HEK293T (cell line): ENCODE measurements at regions not wholly inside any gene's neighbourhood (a gene's known extent, or its start where the extent isn't known, plus 50 kb on each side); places are given as distances from the start of the nearest gene placed in this dataset.

Experiments
- ARNT ChIP-seq: fragments of 450-650 bp; IDR thresholded peaks from 2 replicates; pipeline ENCODE4 v1.6.1; 2017; ENCODE audit warnings: mild to moderate bottlenecking
- BHLHE40 ChIP-seq: fragments of 450-650 bp; IDR thresholded peaks from 2 replicates; pipeline ENCODE4 v1.6.1; 2016; ENCODE audit warnings: mild to moderate bottlenecking, moderate library complexity, borderline replicate concordance
- ELF4 ChIP-seq: fragments of 450-650 bp; IDR thresholded peaks from 2 replicates; pipeline ENCODE4 v1.6.1; 2017; ENCODE audit warnings: antibody characterized with exemption
- FOXA1 ChIP-seq: fragments of 450-650 bp; IDR thresholded peaks from 2 replicates; pipeline ENCODE4 v1.6.1; 2016; ENCODE audit warnings: mild to moderate bottlenecking
- FOXK2 ChIP-seq: fragments of 450-650 bp; IDR thresholded peaks from 2 replicates; pipeline ENCODE4 v1.6.1; 2016; ENCODE audit warnings: mild to moderate bottlenecking
- FOXM1 ChIP-seq: fragments of 450-650 bp; IDR thresholded peaks from 2 replicates; pipeline ENCODE4 v1.6.1; 2017; ENCODE audit warnings: mild to moderate bottlenecking, borderline replicate concordance
- HDGF ChIP-seq: fragments of 450-650 bp; IDR thresholded peaks from 2 replicates; pipeline ENCODE4 v1.6.1; 2017; ENCODE audit warnings: antibody characterized with exemption, borderline replicate concordance
- L3MBTL2 ChIP-seq: fragments of 450-650 bp; conservative IDR thresholded peaks from 2 replicates; pipeline ENCODE4 v1.6.1; 2016; ENCODE audit warnings: mild to moderate bottlenecking
- LEF1 ChIP-seq: fragments of 450-650 bp; IDR thresholded peaks from 2 replicates; pipeline ENCODE4 v1.6.1; 2017; ENCODE audit warnings: mild to moderate bottlenecking, borderline replicate concordance
- NFRKB ChIP-seq: fragments of 450-650 bp; IDR thresholded peaks from 2 replicates; pipeline ENCODE4 v1.6.1; 2016; ENCODE audit warnings: mild to moderate bottlenecking, moderate library complexity
- PKNOX1 ChIP-seq: fragments of 450-650 bp; IDR thresholded peaks from 2 replicates; pipeline ENCODE4 v1.6.1; 2016
- SP1 ChIP-seq: fragments of 450-650 bp; IDR thresholded peaks from 2 replicates; pipeline ENCODE4 v1.6.1; 2017
- TARDBP ChIP-seq: fragments of 450-650 bp; IDR thresholded peaks from 2 replicates; pipeline ENCODE4 v1.6.1; 2016

DNA sequence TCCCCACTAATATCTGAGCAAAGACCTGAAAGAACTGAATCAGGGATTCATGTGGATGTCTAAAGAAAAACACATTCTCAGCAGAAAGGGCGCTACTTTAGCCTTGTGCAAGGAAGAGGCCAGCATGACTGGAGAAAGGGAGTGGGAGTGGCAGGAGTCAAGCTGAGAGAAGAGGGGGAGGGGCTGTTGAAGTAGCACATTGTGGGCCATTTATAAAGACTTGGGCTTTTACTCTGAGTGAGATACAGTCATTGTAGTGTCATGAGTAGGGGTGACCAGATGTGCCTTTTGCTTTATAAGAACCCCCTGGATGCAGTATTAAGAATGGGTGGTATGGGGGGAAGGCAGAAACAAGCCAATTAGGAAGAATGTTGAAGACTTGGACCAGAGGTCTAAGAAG lies 452.8 kb downstream of the ENC1 start:
- TF ChIP-seq FOXA1 (no peak), ARNT (no peak), ELF4 (no peak), BHLHE40 (no peak), SP1 (no peak), FOXM1 (no peak), NFRKB (no peak), HDGF (no peak), PKNOX1 (no peak), TARDBP (no peak), FOXK2 (no peak), LEF1 (no peak), L3MBTL2 (no peak)
